Myocyte (in vitro differentiated cells): ENCODE measurements at regions not wholly inside any gene's neighbourhood (a gene's known extent, or its start where the extent isn't known, plus 50 kb on each side); places are given as distances from the start of the nearest gene placed in this dataset.

ENCODE experiments used
- DNase-seq: peaks from one replicate; pipeline ENCODE4 v3.0.0-alpha.2; 2012; ENCODE audit warnings: low read depth

- DNase-seq: no peak
Observed at GRCh38 chr20:40545478-40545877, 143.6 kb downstream of the MAFB start.

- no peak for DNase-seq
Observed at GRCh38 chr20:40542065-40542464, 147.0 kb downstream of the MAFB start.

GRCh38 chr20:40540166-40540565, 148.9 kb downstream of the MAFB start:
- DNase-seq: no peak

- DNase-seq: no peak
Observed at GRCh38 chr20:40538131-40538530, 150.9 kb downstream of the MAFB start.

GRCh38 chr20:40536808-40537207, 152.2 kb downstream of the MAFB start:
- no peak for DNase-seq

- no peak for DNase-seq
Observed at GRCh38 chr20:40535816-40536215, 153.2 kb downstream of the MAFB start.

- DNase-seq: no peak
Observed at GRCh38 chr20:40532103-40532502, 156.9 kb downstream of the MAFB start.

GRCh38 chr20:40525351-40525750, 163.7 kb downstream of the MAFB start:
- DNase-seq: no peak

GRCh38 chr20:40524071-40524470, 165.0 kb downstream of the MAFB start:
- DNase-seq: no peak

GRCh38 chr20:40522405-40522804, 166.6 kb downstream of the MAFB start:
- DNase-seq: no peak

GRCh38 chr20:40521962-40522361, 167.1 kb downstream of the MAFB start:
- DNase-seq: no peak

- DNase-seq: peak; percentile 3
Observed at GRCh38 chr20:40519918-40520317, 169.1 kb downstream of the MAFB start.

- DNase-seq: no peak
Observed at GRCh38 chr20:40512994-40513393, 176.0 kb downstream of the MAFB start.

- DNase-seq: no peak
Observed at GRCh38 chr20:40512591-40512990, 176.4 kb downstream of the MAFB start.

GRCh38 chr20:40511478-40511877, 177.6 kb downstream of the MAFB start:
- DNase-seq: no peak

- DNase-seq: no peak
Observed at GRCh38 chr20:40510622-40511021, 178.4 kb downstream of the MAFB start.

- DNase-seq: no peak
Observed at GRCh38 chr20:40508821-40509220, 180.2 kb downstream of the MAFB start.

- DNase-seq: peak; percentile 75
Observed at GRCh38 chr20:40506537-40506939, 182.5 kb downstream of the MAFB start.

- no peak for DNase-seq
Observed at GRCh38 chr20:40503119-40503518, 185.9 kb downstream of the MAFB start.

GRCh38 chr20:40502576-40502975, 186.5 kb downstream of the MAFB start:
- no peak for DNase-seq

GRCh38 chr20:40499391-40499790, 189.6 kb downstream of the MAFB start:
- no peak for DNase-seq

- DNase-seq: no peak
Observed at GRCh38 chr20:40497899-40498691, 190.9 kb downstream of the MAFB start.

GRCh38 chr20:40495956-40496355, 193.1 kb downstream of the MAFB start:
- DNase-seq: no peak
